ENCODE measurements at regions not wholly inside any gene's neighbourhood (a gene's known extent, or its start where the extent isn't known, plus 50 kb on each side); places are given as distances from the start of the nearest gene placed in this dataset.
A peak's percentile ranks its signal among the peaks of the same experiment; 100 is the strongest.

- H3K27ac Mint-ChIP-seq, result 0 out of 7 replicates have a peak overlapping the region, but pooled peaks of 1 of the 3 experiments have one; percentile 22
- no CpG with 5 or more reads among the region's 29 CpGs for WGBS (ENCODE audit: extremely low coverage, insufficient read length, low lambda C conversion rate)
- H3K18ac ChIP-seq (ENCODE audit: insufficient read length, low read depth, low read length), result no peak overlapping the region
Measured at GRCh38 chr17:79305768-79306423, 231.3 kb downstream of the ENGASE start.

More at GRCh38 chr17:79305768-79306423, 231.3 kb downstream of the ENGASE start:
- TF ChIP-seq CTCF (conservative IDR thresholded peaks at IDR 0.05), result no peak
- H4K8ac ChIP-seq (replicated peaks; ENCODE audit: insufficient read length, low read depth, low read length), result no peak overlapping the region
- no peak overlapping the region for H2AFZ ChIP-seq (ENCODE audit: low read length)
- no peak overlapping the region for H3K23ac ChIP-seq (ENCODE audit: insufficient read length, low read depth, low read length)
- H3K27me3 Mint-ChIP-seq (ENCODE audit: low read depth), result no peaks in the 10 kb centered on the region; the same call in none of the 2 replicates
- no peaks in the 10 kb centered on the region for H3K36me3 Mint-ChIP-seq (ENCODE audit: insufficient read depth in 1 of 3, low read depth in 3 of 3)
- H3K56ac ChIP-seq (ENCODE audit: insufficient read length, low read depth, low read length), result no peak overlapping the region
- no peak overlapping the region for H3T11ph ChIP-seq (ENCODE audit: low read length)
- no peak overlapping the region for H2BK20ac ChIP-seq (ENCODE audit: low read depth, low read length, poor library complexity, severe bottlenecking)
- no peak overlapping the region for H3K4me3 Mint-ChIP-seq
- H3K4me1 ChIP-seq (ENCODE audit: insufficient read depth, low read length), result no peaks in the 10 kb centered on the region; the same call in 1 of the 2 replicates
- H3K79me1 ChIP-seq (ENCODE audit: insufficient read depth, low read depth, low read length, poor library complexity, severe bottlenecking), result no peaks in the 10 kb centered on the region
- H4K20me1 ChIP-seq (ENCODE audit: control insufficient read depth, insufficient read depth, insufficient read length), result no peaks in the 10 kb centered on the region
- no peak overlapping the region for H2BK5ac ChIP-seq (ENCODE audit: insufficient read length, low read length)
- H3K9me3 ChIP-seq (ENCODE audit: control insufficient read depth, low read depth, low read length), result no peaks in the 10 kb centered on the region
- no peak overlapping the region; the same call in 1 of the 2 replicates for H3K14ac ChIP-seq (ENCODE audit: insufficient read depth, low read length)
- no peak overlapping the region for H2BK15ac ChIP-seq (ENCODE audit: low read depth, low read length)
- no peak overlapping the region for H3K4me2 ChIP-seq (ENCODE audit: insufficient read depth, insufficient read length, low read length)
- H3K9ac ChIP-seq (ENCODE audit: extremely low read depth, insufficient read length, low read length), result no peak overlapping the region
- H4K91ac ChIP-seq (ENCODE audit: insufficient read length, low read depth, low read length), result no peak overlapping the region
- H3K9me3 Mint-ChIP-seq, result no peaks in the 10 kb centered on the region
- no peak overlapping the region for H4K5ac ChIP-seq (ENCODE audit: insufficient read length, low read depth, low read length)
- no peak for DNase-seq
- peaks cover 0 to 13% of the 10 kb centered on the region in 2 experiments; a peak in 3 of 4 replicates for H3K4me1 Mint-ChIP-seq
- no peak overlapping the region for H2BK120ac ChIP-seq (ENCODE audit: low read depth, low read length, poor library complexity, severe bottlenecking)
- H3K27me3 ChIP-seq (ENCODE audit: insufficient read depth, low read length), result no peaks in the 10 kb centered on the region
- no peak overlapping the region for H2BK12ac ChIP-seq (ENCODE audit: insufficient read length, low read depth, low read length)
- no peak overlapping the region for H3K27ac ChIP-seq (ENCODE audit: insufficient read length, low read depth, low read length)
- H3K4ac ChIP-seq (ENCODE audit: low read depth, low read length), result no peak overlapping the region
- H2AK5ac ChIP-seq (ENCODE audit: insufficient read length, low read length), result no peak overlapping the region
- H3K23me2 ChIP-seq (ENCODE audit: insufficient read length, low read depth, low read length, poor library complexity, severe bottlenecking), result no peaks in the 10 kb centered on the region
- H3K79me2 ChIP-seq (ENCODE audit: insufficient read depth, low read length), result no peaks in the 10 kb centered on the region

Measured in H9 (cell line).